ENCODE measurements at regions not wholly inside any gene's neighbourhood (a gene's known extent, or its start where the extent isn't known, plus 50 kb on each side); places are given as distances from the start of the nearest gene placed in this dataset.

- Histone ChIP-seq H3K9me3 (ENCODE audit: low read depth, low read length) (no peaks in the 10 kb centered on the region), H3K27me3 (ENCODE audit: insufficient read depth, low read length) (no peaks in the 10 kb centered on the region), H3K4me1 (ENCODE audit: insufficient read depth, low read length) (peaks cover 39% of the 10 kb centered on the region), H3K4me3 (ENCODE audit: low read length) (no peak overlapping the region)
Observed at GRCh38 chr1:181142096-181142958, 53.8 kb downstream of the IER5 start.

DNA sequence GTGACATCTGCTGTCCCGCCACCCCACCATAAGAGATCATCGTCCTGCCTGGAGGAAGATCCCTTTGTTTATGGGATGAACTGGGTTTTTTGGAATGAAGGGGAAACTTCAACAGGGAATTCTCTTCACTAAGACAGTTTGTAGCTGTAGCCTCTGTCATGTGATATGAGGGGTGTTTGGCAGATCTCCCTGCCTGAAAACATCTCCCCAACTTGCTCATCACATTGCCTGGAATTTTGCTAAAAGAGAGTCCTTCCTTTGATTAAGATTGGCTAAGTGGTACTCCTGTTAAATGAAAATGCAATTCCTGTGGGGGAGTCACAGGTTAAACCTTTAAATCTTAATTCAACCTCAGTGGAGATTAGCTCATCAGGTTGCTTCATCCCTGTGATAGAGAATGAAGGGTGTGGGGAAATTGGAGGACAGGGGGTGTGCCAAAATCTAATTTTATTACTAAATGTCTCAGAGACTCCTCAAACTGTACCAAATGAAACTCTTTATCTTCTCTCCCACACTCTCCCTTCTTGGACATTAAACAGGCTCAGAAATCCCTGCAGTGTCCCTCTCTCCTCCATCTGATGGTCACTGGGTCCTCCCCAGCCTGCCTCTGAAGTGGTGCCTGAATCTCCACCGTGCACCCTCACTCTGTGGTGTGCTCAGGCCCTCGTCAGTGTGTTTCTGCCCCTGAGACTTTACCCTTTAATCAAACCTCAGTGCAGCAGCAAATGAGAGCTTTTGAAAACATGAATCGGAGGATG lies 54.8 kb downstream of the IER5 start:
- H3K27me3 ChIP-seq (ENCODE audit: insufficient read depth, low read length): no peaks in the 10 kb centered on the region
- peaks cover 42% of the 10 kb centered on the region for H3K4me1 ChIP-seq (ENCODE audit: insufficient read depth, low read length)
- no peaks in the 10 kb centered on the region for H3K9me3 ChIP-seq (ENCODE audit: low read depth, low read length)
- H3K4me3 ChIP-seq (ENCODE audit: low read length): no peak overlapping the region

GRCh38 chr1:181144238-181144637 lies 55.7 kb downstream of the IER5 start:
- H3K9me3 ChIP-seq (ENCODE audit: low read depth, low read length): no peaks in the 10 kb centered on the region
- H3K4me3 ChIP-seq (ENCODE audit: low read length): no peak overlapping the region
- H3K4me1 ChIP-seq (ENCODE audit: insufficient read depth, low read length): peaks cover 46% of the 10 kb centered on the region
- H3K27me3 ChIP-seq (ENCODE audit: insufficient read depth, low read length): no peaks in the 10 kb centered on the region

- Histone ChIP-seq H3K4me1 (ENCODE audit: insufficient read depth, low read length) (peaks cover 47% of the 10 kb centered on the region), H3K4me3 (ENCODE audit: low read length) (no peak overlapping the region), H3K27me3 (ENCODE audit: insufficient read depth, low read length) (no peaks in the 10 kb centered on the region), H3K9me3 (ENCODE audit: low read depth, low read length) (no peaks in the 10 kb centered on the region)
Observed at GRCh38 chr1:181148636-181149035, 60.1 kb downstream of the IER5 start.

DNA sequence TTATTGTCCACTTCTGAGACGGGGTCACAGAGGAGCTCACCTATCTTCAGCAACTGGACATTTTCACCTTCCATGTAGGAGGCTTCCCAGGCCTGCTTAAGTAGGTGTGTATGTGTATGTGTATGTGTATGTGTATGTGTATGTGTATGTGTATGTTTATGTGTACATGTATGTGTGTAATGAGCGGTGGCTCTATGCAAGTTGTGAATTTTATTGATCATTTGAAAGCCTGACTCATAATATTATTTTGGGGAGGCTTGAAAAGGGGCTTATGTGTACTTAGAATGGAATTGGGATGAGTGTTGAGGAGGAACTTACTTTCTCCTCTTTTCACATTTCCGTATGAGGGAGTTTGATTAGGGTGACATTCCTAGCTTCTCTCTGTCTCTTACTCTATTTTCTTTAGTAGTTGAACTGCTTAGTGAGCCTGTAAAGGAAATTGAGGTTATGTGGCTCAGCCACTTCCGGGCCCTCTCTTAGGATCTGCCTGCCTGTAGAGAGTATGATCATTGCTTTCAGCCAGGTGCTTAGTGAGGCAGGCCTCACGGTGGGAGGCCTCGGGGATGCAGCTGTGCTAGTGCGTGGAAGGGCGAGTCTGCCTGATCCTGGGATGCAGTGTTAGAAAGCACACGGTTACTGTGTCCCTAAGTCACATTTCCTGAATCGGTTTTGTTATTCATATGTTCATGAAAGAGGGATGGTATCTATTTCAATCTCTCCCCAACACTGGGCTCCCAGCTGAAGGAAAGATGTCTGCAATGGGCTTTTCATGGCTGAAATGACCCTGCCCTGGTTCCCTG lies 61.0 kb downstream of the IER5 start:
- Histone ChIP-seq H3K9me3 (ENCODE audit: low read depth, low read length) (no peaks in the 10 kb centered on the region), H3K4me1 (ENCODE audit: insufficient read depth, low read length) (peaks cover 50% of the 10 kb centered on the region), H3K27me3 (ENCODE audit: insufficient read depth, low read length) (no peaks in the 10 kb centered on the region), H3K4me3 (ENCODE audit: low read length) (no peak overlapping the region)

- Histone ChIP-seq H3K4me1 (ENCODE audit: insufficient read depth, low read length) (peaks cover 50% of the 10 kb centered on the region), H3K4me3 (ENCODE audit: low read length) (no peak overlapping the region), H3K9me3 (ENCODE audit: low read depth, low read length) (no peaks in the 10 kb centered on the region), H3K27me3 (ENCODE audit: insufficient read depth, low read length) (no peaks in the 10 kb centered on the region)
Observed at GRCh38 chr1:181150273-181150672, 61.8 kb downstream of the IER5 start.

GRCh38 chr1:181150842-181151241 lies 62.3 kb downstream of the IER5 start:
- no peak overlapping the region for H3K4me3 ChIP-seq (ENCODE audit: low read length)
- H3K27me3 ChIP-seq (ENCODE audit: insufficient read depth, low read length): no peaks in the 10 kb centered on the region
- no peaks in the 10 kb centered on the region for H3K9me3 ChIP-seq (ENCODE audit: low read depth, low read length)
- H3K4me1 ChIP-seq (ENCODE audit: insufficient read depth, low read length): peaks cover 50% of the 10 kb centered on the region

DNA sequence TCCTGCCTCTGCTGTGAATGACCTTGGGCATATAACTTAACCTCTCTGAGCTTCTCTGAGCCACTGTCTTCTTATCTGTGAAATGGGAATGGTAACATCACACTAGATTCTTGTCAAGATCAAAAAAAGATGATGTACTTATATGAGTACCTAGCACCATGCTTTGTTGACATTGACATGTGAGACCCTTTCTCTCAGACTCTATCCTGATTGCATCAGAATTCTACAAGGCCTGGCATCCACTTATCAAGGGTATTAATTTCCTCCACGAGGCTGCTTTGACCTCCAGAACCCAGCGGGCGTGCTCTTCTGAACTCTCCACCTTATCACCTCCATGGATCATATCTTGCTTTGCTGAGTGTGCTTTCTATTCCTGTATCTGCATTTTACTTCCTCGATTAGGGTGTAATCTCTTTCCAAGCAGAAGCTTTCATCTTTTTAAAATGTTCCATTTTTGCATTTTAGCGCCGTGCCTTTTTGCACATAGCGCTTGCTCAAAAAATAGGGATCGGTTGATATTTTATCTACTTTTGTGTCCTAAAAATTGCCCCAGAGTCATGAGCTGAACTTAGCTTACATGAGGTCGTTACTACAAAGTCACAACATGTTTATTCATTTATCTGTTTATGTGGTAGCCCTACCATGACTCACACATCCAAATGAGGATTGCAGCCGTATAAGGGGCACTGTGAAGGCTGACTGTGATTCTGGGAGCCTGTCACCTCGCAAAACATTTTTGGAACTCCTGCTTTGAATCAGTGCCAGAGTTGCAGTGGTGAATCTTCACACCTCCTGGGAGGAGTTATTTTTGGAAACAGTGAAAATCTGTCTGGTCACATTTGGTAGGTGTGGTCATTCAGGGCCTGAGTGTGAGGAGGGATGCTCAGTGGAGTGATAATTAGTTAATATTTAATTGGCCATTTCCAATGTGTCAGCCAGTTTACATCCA lies 63.2 kb downstream of the IER5 start:
- no peaks in the 10 kb centered on the region for H3K9me3 ChIP-seq (ENCODE audit: low read depth, low read length)
- peaks cover 53% of the 10 kb centered on the region for H3K4me1 ChIP-seq (ENCODE audit: insufficient read depth, low read length)
- H3K4me3 ChIP-seq (ENCODE audit: low read length): no peak overlapping the region
- peaks cover 3% of the 10 kb centered on the region for H3K27me3 ChIP-seq (ENCODE audit: insufficient read depth, low read length)

- Histone ChIP-seq H3K27me3 (ENCODE audit: insufficient read depth, low read length) (peaks cover 5% of the 10 kb centered on the region), H3K9me3 (ENCODE audit: low read depth, low read length) (no peaks in the 10 kb centered on the region), H3K4me1 (ENCODE audit: insufficient read depth, low read length) (peaks cover 52% of the 10 kb centered on the region), H3K4me3 (ENCODE audit: low read length) (no peak overlapping the region)
Observed at GRCh38 chr1:181152892-181153633, 64.6 kb downstream of the IER5 start.

- peaks cover 52% of the 10 kb centered on the region for H3K4me1 ChIP-seq (ENCODE audit: insufficient read depth, low read length)
- peaks cover 5% of the 10 kb centered on the region for H3K27me3 ChIP-seq (ENCODE audit: insufficient read depth, low read length)
- no peaks in the 10 kb centered on the region for H3K9me3 ChIP-seq (ENCODE audit: low read depth, low read length)
- no peak overlapping the region for H3K4me3 ChIP-seq (ENCODE audit: low read length)
Observed at GRCh38 chr1:181153634-181153961, 65.1 kb downstream of the IER5 start.

GRCh38 chr1:181155339-181155738 lies 66.8 kb downstream of the IER5 start:
- Histone ChIP-seq H3K4me1 (ENCODE audit: insufficient read depth, low read length) (peaks cover 52% of the 10 kb centered on the region), H3K4me3 (ENCODE audit: low read length) (no peak overlapping the region), H3K27me3 (ENCODE audit: insufficient read depth, low read length) (peaks cover 5% of the 10 kb centered on the region)

DNA sequence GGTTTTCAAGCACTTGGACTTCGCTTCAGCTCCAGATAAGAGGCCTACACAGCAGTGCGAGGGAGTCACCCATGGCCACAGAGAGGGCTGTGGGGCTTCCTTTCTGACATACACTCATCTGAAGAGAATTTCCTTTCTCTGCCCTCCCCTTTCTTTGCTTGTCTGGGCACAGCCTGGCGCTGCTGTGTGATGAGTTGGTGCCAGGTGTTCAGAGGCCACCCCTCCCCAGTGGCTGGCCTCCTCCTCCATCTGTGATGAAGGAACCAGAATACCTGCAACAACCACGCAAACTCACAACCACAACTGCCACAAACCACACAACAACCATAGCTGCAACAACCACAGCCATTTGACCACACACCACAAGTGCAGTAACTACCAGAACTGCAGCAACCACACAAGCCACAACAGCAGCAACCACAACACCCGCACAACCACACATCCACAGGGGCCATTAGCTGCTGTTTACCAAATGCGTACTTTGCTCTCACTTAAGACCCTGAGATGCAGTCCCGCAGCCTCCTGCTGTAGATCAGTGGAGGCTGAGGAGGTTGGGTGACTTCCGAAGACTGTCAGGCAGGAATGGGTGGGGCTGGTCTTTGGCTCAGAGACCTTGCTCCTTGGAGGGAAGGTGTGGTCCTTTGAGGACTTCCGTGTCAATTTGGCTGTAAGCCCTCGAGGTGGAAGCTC lies 71.1 kb downstream of the IER5 start:
- no peaks in the 10 kb centered on the region for H3K9me3 ChIP-seq (ENCODE audit: low read depth, low read length)
- H3K4me3 ChIP-seq (ENCODE audit: low read length): no peak overlapping the region
- peaks cover 5% of the 10 kb centered on the region for H3K27me3 ChIP-seq (ENCODE audit: insufficient read depth, low read length)
- peaks cover 43% of the 10 kb centered on the region for H3K4me1 ChIP-seq (ENCODE audit: insufficient read depth, low read length)

More at GRCh38 chr1:181155339-181155738, 66.8 kb downstream of the IER5 start:
- no peaks in the 10 kb centered on the region for H3K9me3 ChIP-seq (ENCODE audit: low read depth, low read length)

GRCh38 chr1:181160322-181160721 lies 71.8 kb downstream of the IER5 start:
- H3K9me3 ChIP-seq (ENCODE audit: low read depth, low read length): no peaks in the 10 kb centered on the region
- peaks cover 5% of the 10 kb centered on the region for H3K27me3 ChIP-seq (ENCODE audit: insufficient read depth, low read length)
- no peak overlapping the region for H3K4me3 ChIP-seq (ENCODE audit: low read length)
- H3K4me1 ChIP-seq (ENCODE audit: insufficient read depth, low read length): peaks cover 43% of the 10 kb centered on the region
